Prostate gland (tissue), 2 donors: ENCODE measurements at regions not wholly inside any gene's neighbourhood (a gene's known extent, or its start where the extent isn't known, plus 50 kb on each side); places are given as distances from the start of the nearest gene placed in this dataset.

Experiments used
- DNase-seq: peaks from one replicate; pipeline ENCODE4 v3.0.0-alpha.2; 2019; ENCODE audit warnings: low spot score
- H3K27ac ChIP-seq, 2 donors: fragments of 200-600 bp; sonication (generic); 2 replicates each; pipeline ENCODE4 v1.5.1; 2017 to 2019
- H3K27me3 ChIP-seq: fragments of 200-600 bp; sonication (generic); replicated peaks from 2 replicates; pipeline ENCODE4 v1.5.1; 2019; ENCODE audit not compliant: insufficient read depth
- H3K36me3 ChIP-seq, 2 donors: fragments of 200-600 bp; sonication (generic); 1 replicate in 1 of 2; 2 replicates in 1 of 2; pipeline versions ENCODE4 v1.5.1 to v1.8.1; 2017 to 2019
- H3K4me1 ChIP-seq: fragments of 200-600 bp; sonication (generic); replicated peaks from 2 replicates; pipeline ENCODE4 v1.5.1; 2019
- H3K4me3 ChIP-seq, 2 donors: fragments of 200-600 bp; sonication (generic); 2 replicates each; pipeline ENCODE4 v1.5.1; 2017 to 2019
- H3K9me3 ChIP-seq: fragments of 200-600 bp; sonication (generic); 2 replicates; pipeline ENCODE4 v1.5.1; 2017
- POLR2A ChIP-seq: fragments of 450-650 bp; IDR thresholded peaks from one replicate; pipeline ENCODE4 v1.6.1; 2016; ENCODE audit warnings: antibody characterized with exemption, mild to moderate bottlenecking
- POLR2AphosphoS5 ChIP-seq: sonication (generic); formaldehyde crosslinking; IDR thresholded peaks from one replicate; pipeline ENCODE4 v1.6.1; 2017; ENCODE audit warnings: antibody characterized with exemption
- WGBS: methylation state at CpG from one replicate; pipeline ENCODE4 v1.1.5; 2018; 5-methylcytosine and 5-hydroxymethylcytosine counted together
- intact Hi-C: fragments of 100-400 bp; cut with DNase I; formaldehyde crosslinking; loops from one replicate; pipeline ENCODE4 v1.14.2; 2022
- TF ChIP-seq, protein P1 (sequence below), 4 experiments: fragments of 200-600 bp in 2 of 4; fragments of 450-650 bp in 2 of 4; sonication (generic) in 2 of 4; IDR thresholded peaks; 1 replicate in 3 of 4; 2 replicates in 1 of 4; pipeline ENCODE4 v1.5.1; 2016 to 2019; ENCODE audit warnings: antibody characterized with exemption in 4 of 4, mild to moderate bottlenecking in 2 of 4, moderate library complexity in 2 of 4

DNA sequence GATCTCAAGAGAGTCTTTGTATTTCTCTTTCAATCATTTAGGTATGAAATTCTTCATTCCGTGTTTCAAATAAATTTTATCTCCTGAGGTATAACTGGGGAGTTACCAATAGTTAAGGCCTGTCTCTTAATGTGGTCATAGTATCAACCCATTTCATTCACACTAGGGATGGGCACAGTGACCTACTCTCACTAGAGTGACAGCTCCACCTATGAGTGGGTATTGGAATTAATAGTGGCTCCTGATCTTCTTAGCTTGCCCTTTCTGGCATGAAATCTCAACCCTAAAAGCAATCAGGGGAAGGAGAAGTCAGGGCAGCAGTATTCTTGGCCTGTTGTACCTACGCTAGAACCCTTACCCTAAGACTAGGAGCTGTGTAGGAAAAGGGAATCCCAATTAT, 507.7 kb downstream of the FAM181B start:
- no peaks in the 10 kb centered on the region for H3K4me1 ChIP-seq
- no peaks in the 10 kb centered on the region for H3K27me3 ChIP-seq
- TF ChIP-seq, protein P1, sequence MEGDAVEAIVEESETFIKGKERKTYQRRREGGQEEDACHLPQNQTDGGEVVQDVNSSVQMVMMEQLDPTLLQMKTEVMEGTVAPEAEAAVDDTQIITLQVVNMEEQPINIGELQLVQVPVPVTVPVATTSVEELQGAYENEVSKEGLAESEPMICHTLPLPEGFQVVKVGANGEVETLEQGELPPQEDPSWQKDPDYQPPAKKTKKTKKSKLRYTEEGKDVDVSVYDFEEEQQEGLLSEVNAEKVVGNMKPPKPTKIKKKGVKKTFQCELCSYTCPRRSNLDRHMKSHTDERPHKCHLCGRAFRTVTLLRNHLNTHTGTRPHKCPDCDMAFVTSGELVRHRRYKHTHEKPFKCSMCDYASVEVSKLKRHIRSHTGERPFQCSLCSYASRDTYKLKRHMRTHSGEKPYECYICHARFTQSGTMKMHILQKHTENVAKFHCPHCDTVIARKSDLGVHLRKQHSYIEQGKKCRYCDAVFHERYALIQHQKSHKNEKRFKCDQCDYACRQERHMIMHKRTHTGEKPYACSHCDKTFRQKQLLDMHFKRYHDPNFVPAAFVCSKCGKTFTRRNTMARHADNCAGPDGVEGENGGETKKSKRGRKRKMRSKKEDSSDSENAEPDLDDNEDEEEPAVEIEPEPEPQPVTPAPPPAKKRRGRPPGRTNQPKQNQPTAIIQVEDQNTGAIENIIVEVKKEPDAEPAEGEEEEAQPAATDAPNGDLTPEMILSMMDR (IDR thresholded peaks at IDR 0.05): no peak
- H3K27ac ChIP-seq: no peak overlapping the region
- no peaks in the 10 kb centered on the region for H3K9me3 ChIP-seq
- no peaks in the 10 kb centered on the region for H3K36me3 ChIP-seq
- H3K4me3 ChIP-seq: no peak overlapping the region
- no peak for DNase-seq
- intact Hi-C loops: no loop called here
- 88% methylated on average over 2 of the region's 2 CpGs for WGBS

DNA sequence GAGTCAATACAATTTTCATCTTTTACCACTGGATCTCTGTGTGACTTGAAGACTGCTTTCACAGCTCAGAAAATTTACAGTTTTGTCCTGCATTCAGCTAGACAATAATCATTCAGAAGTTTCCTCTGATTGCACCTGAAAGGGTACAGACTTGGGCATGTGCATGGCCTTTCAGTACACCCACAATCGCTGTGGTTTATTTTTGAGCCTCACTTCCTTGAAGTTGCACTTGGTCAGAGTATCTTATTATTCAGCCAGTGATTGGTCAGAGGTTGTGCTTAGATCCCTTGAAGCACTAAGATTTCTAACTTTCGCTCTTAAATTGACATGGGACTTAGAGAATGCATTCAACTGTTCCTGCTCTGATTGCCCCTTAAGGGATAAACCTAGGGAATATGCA, 508.2 kb downstream of the FAM181B start:
- Histone ChIP-seq H3K4me1 (no peaks in the 10 kb centered on the region), H3K27me3 (no peaks in the 10 kb centered on the region), H3K4me3 (no peak overlapping the region), H3K27ac (no peak overlapping the region), H3K36me3 (no peaks in the 10 kb centered on the region), H3K9me3 (no peaks in the 10 kb centered on the region)
- WGBS: 92% methylated on average over 2 of the region's 2 CpGs
- no peak for TF ChIP-seq POLR2A
- no peak for TF ChIP-seq POLR2AphosphoS5
- TF ChIP-seq, protein P1 (IDR thresholded peaks at IDR 0.05): no peak
- no peak for DNase-seq
- intact Hi-C loops: no loop called here

- no peak for TF ChIP-seq POLR2AphosphoS5
- TF ChIP-seq, protein P1 (IDR thresholded peaks at IDR 0.05): no peak
- no peak for TF ChIP-seq POLR2A
- Histone ChIP-seq H3K27ac (no peak overlapping the region), H3K4me1 (no peaks in the 10 kb centered on the region), H3K4me3 (no peak overlapping the region), H3K9me3 (no peaks in the 10 kb centered on the region), H3K27me3 (no peaks in the 10 kb centered on the region), H3K36me3 (no peaks in the 10 kb centered on the region)
- intact Hi-C loops: no loop called here
- 38% methylated on average over 3 of the region's 3 CpGs for WGBS
- DNase-seq: no peak
Observed at GRCh38 chr11:82216927-82217570, 516.6 kb downstream of the FAM181B start.

GRCh38 chr11:82210011-82210410, 523.7 kb downstream of the FAM181B start:
- intact Hi-C loops: no loop called here
- Histone ChIP-seq H3K27ac (no peak overlapping the region), H3K4me3 (no peak overlapping the region), H3K27me3 (no peaks in the 10 kb centered on the region), H3K4me1 (no peaks in the 10 kb centered on the region), H3K9me3 (no peaks in the 10 kb centered on the region), H3K36me3 (no peaks in the 10 kb centered on the region)
- TF ChIP-seq POLR2AphosphoS5 (no peak), POLR2A (no peak)
- TF ChIP-seq, protein P1 (IDR thresholded peaks at IDR 0.05): no peak
- DNase-seq: no peak
- WGBS: 89% methylated on average over 1 of the region's 1 CpG

DNA sequence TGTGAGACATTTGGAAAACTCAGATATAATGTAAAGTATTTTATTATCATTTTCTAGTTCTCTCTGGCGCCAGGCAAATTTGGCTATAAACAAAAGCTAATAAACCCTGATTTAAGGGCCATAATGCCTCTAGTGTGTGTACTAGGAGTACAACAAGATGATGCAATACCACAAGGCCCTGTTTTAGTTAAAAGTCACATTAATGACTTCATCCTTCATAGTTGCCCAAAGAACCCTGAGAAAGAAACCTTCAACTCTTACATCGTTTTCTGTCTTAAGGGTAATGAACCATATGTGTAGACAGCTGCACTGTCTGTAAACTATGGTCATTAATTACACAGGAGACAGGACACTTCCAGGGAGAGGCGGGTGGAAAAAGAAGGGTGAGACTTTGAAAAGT, 538.4 kb downstream of the FAM181B start:
- 71% methylated on average over 3 of the region's 3 CpGs for WGBS
- no peak for TF ChIP-seq POLR2A
- TF ChIP-seq POLR2AphosphoS5: no peak
- TF ChIP-seq, protein P1 (IDR thresholded peaks at IDR 0.05): no peak
- Histone ChIP-seq H3K27me3 (no peaks in the 10 kb centered on the region), H3K4me3 (no peak overlapping the region), H3K27ac (no peak overlapping the region), H3K4me1 (no peaks in the 10 kb centered on the region), H3K9me3 (no peaks in the 10 kb centered on the region), H3K36me3 (no peaks in the 10 kb centered on the region)
- no peak for DNase-seq
- intact Hi-C loops: no loop called here
